ENCODE measurements at regions not wholly inside any gene's neighbourhood (a gene's known extent, or its start where the extent isn't known, plus 50 kb on each side); places are given as distances from the start of the nearest gene placed in this dataset.
"Not testable (repeated sequence)": the region's sequence is repeated elsewhere in the genome, so short reads cannot be mapped to it uniquely, and the experiment has no call there.

- peak; percentile 89 for DNase-seq (ENCODE audit: low read depth)
These were observed 91.4 kb upstream of the XIST start for GRCh38 chrX:73943693-73944562.

DNA sequence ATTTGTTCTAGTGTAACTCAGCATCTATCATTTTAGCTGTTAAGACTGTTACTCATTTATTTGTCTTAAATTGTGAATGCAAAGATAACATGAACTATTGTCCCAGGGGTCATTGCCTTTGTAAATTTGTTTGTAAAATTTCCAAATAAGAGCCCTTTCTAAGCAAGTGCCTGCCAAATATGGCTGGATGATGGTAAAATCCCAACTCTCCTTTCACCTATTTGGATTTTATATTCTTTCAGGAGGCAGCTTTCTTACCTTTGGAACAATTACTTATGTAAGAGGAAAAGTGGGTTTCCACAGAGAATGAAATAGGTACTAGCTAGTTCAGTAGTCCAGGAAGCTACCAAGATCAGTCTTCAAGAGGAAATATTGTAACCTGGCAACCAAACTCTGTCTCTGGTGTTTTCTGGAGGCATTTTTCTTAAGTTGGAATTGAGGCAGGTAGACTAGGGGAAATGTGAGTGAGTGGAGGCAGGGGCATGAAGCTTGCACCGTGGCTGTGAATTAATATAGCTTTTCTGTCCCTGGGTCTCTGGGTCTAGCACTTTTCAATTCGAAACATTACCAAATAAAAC, 88.5 kb upstream of the XIST start:
- DNase-seq (ENCODE audit: low read depth), result peak; percentile 32

DNA sequence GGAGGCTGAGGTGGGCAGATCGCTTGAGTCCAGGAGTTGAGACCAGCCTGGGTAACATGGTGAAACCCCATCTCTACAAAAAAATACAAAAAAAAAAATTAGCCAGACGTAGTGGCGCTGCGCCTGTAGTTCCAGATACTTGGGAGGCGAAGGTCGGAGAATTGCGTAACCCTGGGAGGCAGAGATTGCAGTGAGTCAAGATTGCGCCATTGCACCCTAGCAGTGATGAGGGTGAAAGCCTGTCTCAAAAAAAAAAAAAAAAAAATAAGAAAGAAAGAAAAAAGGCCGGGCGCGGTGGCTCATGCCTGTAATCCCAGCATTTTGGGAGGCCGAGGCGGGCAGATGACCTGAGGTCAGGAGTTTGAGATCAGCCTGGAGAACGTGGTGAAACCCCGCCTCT, 85.3 kb upstream of the XIST start:
- DNase-seq (ENCODE audit: low read depth), result not testable (repeated sequence)

DNA sequence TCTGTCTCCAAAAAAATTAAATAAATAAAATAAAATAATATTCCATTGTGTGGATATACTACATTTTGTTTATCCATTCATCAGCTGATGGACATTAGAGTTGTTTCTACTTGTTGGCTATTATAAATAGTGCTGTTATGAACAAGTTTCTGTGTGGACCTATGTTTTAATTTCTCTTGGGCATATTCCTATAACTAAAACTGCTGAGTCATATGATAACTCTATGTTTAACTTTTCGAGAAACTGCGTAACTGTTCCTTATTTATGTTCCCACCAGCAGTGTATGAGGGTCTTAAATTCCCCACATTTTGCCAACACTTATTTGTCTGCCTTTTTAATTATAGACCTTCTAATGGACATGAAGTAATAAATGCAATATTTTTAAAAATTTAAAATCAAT, 80.0 kb upstream of the XIST start:
- DNase-seq (ENCODE audit: low read depth), result no peak

- DNase-seq (ENCODE audit: low read depth), result peak; percentile 77
These were observed 77.8 kb upstream of the XIST start for GRCh38 chrX:73930300-73930699.

DNA sequence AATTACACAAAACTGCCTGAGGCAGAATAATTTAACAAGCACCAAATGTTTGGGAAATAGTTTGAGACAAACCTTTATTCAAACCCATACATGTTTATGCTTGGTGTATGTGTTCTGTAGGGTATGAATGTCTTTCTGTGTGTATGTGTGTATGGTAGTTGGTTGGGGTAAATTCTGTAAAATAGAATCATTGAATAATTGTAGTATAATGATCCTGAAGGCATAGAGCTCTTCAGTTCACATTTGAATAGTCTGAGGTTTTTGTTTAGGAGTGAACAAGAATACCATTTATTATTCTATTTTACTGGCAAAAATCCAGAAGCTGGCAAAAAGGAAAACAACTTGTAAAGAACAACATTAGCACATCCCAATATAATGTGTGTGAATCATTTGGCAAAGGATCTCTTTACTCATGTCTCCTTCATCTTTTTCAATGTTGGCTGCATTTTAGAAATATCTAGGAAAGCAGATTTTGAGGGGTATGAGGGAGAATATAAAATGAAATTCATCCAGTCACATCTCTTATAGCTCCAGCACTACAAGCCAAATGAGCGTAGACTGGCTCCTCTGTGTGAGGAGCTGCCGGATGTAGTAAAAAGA, 70.4 kb upstream of the XIST start:
- peak; percentile 59 for DNase-seq (ENCODE audit: low read depth)

DNA sequence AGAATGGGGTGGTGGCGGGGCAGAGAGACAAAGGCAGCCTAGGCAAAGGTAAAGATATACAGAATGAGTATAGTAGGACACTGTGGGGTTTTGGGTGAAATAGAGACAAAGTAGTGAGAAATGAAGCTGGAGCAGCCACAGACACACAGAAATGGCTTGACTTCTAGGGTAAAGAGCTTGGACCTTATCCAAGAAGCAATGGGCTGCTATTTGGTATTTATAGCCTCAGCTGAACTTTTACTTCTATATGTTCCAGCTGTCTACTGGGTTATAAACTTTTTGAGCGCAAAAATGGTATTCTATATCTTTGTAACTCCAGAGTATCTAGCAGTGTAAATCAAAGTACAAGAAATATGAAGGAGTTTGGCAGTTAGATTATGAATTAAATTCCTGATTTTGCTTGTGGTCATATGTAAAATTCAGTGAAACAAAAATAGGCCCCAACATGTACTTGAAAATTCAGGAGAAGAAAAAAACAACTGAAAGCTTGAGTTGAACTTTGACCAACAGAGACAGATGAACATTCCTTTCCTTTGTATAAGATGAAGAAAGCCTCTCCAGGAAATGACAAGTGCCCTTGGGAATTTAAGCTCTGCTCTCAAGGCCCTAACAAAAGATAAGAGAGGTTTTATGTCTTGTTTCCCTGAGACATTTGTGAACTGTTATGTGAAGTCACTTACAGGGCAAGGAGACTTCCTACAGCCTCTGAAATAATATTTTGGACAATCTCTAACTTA, 64.6 kb upstream of the XIST start:
- peak; percentile 97 for DNase-seq (ENCODE audit: low read depth)

DNA sequence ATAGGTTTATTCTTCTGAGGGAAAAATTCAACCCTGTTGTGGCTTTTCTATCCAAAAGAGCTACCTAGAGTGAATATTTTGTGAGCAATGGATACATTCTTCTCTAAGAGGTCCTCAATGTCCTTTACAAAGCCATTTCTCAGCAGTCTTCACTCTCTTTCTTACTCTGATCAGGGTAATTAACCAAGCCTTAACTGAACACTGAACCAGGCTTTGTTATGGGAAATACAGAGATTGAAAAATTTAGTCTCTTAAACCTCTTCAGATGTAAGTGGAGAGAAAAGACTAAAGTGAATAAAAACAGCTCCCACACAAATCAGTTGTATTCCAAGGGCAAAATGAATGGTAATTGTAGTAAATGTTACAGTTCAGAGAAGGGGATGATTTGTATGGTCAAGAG, 64.0 kb upstream of the XIST start:
- DNase-seq (ENCODE audit: low read depth), result peak; percentile 5

- DNase-seq (ENCODE audit: low read depth), result peak; percentile 32
These were observed 62.3 kb upstream of the XIST start for GRCh38 chrX:73914792-73915191.

DNA sequence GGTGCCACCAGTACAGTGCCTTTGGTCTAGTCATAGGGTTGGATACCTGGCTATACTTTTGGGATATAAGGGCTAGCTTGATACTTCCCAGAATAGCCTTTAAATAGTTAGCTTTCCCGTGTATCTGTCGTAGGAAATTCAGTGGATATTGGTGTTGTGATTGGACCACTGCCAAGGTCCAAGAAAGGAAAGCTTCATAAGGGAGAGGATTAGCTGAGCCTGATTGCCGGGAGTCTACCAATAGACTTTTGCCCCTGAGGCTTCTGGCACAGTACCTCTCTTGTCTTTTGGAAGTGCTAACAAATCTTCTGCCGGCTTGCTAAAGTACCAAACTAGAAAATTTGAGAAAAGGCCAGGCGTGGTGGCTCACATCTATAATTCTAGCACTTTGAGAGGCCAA, 61.1 kb upstream of the XIST start:
- DNase-seq (ENCODE audit: low read depth), result peak; percentile 75

DNA sequence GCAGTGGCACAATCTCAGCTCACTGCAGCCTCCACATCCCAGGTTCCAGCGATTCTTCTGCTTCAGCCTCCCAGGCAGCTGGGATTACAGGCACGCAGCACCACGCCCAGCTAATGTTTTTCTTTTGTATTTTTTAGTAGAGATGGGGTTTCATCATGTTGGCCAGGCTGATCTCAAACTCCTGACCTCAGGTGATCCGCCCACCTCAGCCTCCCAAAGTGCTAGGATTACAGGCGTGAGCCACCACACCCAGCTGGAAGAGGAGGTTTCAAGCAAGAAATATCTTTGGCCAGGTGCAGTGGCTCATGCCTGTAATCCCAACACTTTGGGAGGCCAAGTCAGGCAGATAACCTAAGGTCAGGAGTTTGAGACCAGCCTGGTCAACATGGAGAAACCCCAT, 59.4 kb upstream of the XIST start:
- not testable (repeated sequence) for DNase-seq (ENCODE audit: low read depth)

GRCh38 chrX:73905749-73906374, 53.3 kb upstream of the XIST start:
- DNase-seq (ENCODE audit: low read depth), result not testable (repeated sequence)

GRCh38 chrX:73903941-73904340, 51.4 kb upstream of the XIST start:
- no peak for DNase-seq (ENCODE audit: low read depth)
